Endothelial cell of hepatic sinusoid (primary cell): ENCODE measurements at regions not wholly inside any gene's neighbourhood (a gene's known extent, or its start where the extent isn't known, plus 50 kb on each side); places are given as distances from the start of the nearest gene placed in this dataset.

Experiments used
- in situ Hi-C: cut with HindIII; loops from 2 replicates; pipeline ENCODE4 v1.10.0; 2017; ENCODE audit warnings: low sequenced_read_pairs

- in situ Hi-C loops, result no loop called here
Measured at GRCh38 chrX:39826813-39827543, 270.8 kb downstream of the BCOR start.

DNA sequence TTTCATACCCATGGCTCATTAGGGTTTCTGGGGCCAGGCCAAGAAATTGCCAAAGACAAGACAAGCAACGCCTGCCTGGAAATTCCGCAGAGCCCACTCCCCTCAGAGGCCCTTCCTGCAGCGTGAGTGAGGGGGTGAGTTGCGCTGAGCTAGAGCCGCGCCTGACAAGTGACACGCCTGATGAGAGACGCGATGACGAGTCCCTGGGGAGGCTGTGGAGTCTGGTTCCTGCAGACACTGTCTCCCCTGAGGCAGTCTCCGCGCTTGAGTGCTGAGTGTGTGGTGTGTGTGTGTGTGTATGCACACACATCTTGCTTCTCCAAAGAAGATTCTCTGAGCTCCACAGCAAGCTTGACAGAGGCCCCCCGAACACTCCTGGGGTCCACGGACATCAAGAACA, 269.8 kb downstream of the BCOR start:
- in situ Hi-C loops, result no loop called here

GRCh38 chrX:39828971-39829370, 268.8 kb downstream of the BCOR start:
- in situ Hi-C loops, result no loop called here

- in situ Hi-C loops, result no loop called here
Measured at GRCh38 chrX:39829965-39830364, 267.8 kb downstream of the BCOR start.

DNA sequence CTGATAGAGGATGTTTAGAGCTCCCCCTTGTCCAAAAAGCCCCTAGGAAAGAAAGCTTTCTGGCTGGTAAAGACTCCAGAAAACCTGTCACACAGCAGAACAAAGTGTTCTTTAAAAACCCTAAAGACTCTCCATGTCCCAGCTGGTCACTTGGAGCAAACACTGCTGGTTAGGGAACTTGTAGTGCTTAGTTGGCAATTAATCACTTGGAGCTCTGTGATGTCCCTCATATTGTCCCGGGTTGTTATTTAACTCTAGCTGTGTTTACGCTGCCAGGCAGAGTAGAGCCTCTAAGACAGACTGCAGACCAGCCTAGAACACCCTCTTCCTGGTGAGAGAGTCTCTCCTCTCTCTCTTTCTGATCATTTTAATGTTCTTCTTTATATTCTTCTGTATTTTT, 267.3 kb downstream of the BCOR start:
- in situ Hi-C loops, result no loop called here

- in situ Hi-C loops, result no loop called here
Measured at GRCh38 chrX:39832211-39832610, 265.5 kb downstream of the BCOR start.

GRCh38 chrX:39834600-39834999, 263.2 kb downstream of the BCOR start:
- in situ Hi-C loops, result no loop called here

DNA sequence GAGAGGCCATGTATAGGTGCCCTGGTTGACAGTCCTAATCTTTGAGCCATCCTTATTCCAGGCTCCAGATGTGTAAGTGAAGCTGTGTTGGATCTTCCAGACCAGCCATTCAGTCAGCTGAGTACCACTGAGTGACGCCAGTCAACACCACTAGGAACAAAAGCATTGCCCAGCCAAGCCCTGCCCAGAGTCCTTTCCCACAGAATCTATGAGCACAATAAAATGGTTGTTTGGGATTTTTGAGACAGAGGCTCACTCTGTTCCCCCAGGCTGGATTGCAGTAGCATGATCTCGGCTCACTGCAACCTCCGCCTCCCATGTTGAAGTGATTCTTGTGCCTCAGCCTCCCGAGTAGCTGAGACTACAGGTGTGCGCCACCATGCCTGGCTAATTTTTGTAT, 262.5 kb downstream of the BCOR start:
- in situ Hi-C loops, result no loop called here

DNA sequence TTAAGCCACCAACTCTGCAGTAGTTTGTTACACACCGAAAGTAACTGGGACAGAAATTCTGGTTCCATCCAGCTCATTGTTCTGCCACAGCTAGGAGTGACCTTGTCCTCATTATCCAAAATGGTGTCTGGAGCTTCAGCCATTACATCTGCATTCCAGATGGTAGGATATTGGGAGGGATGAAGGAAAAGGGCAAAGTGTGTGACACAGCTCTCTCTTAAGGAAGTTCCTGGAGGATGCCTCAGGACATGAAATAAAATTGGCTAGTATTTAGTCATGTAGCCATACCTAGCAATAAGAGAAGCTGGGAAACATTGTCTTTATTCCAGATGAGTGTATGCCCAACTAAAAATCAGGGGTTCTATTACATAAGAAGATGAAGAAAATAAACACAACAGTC, 262.0 kb downstream of the BCOR start:
- in situ Hi-C loops, result no loop called here

GRCh38 chrX:39836802-39837420, 260.8 kb downstream of the BCOR start:
- in situ Hi-C loops, result no loop called here

DNA sequence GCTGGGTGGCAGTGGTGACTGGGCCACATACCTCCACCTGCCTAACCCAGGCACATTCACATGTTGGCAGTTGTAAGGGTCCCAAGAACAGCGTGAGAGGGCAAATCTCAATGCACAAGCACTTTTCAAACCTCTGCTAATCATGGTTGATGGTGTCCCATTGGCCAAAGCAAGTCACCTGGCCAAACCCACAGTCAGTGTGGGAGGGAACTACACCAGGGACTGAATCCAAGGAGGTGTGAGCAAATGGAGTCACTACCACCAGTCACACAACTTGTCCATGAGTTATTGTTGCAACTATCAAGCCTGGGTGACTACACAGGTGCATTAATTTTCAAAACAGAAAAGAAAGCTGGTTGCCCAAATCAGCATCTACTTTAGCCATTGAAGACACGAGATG, 260.1 kb downstream of the BCOR start:
- in situ Hi-C loops, result no loop called here

DNA sequence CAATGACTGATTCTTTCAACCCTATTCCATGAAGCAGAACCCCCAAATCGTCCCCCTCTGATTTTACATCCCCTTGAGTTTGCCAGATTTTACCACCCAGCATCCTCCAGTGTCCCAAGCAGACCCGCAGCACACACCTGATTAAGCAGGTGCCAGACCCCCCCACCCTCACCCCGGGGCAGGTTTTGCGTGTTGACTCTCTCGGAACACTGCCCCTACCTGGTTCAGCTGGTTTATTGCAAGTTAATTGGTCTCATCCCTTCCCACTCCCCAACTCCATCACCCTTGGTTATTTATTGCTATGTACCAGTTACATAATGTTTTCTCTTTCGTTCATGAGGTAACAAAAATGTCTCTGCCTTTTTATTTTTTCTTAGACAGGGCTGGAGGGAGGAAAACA, 258.4 kb downstream of the BCOR start:
- in situ Hi-C loops, result no loop called here

GRCh38 chrX:39840133-39840532, 257.6 kb downstream of the BCOR start:
- in situ Hi-C loops, result no loop called here

GRCh38 chrX:39840581-39841093, 257.1 kb downstream of the BCOR start:
- in situ Hi-C loops, result no loop called here

- in situ Hi-C loops, result no loop called here
Measured at GRCh38 chrX:39841604-39842003, 256.2 kb downstream of the BCOR start.

DNA sequence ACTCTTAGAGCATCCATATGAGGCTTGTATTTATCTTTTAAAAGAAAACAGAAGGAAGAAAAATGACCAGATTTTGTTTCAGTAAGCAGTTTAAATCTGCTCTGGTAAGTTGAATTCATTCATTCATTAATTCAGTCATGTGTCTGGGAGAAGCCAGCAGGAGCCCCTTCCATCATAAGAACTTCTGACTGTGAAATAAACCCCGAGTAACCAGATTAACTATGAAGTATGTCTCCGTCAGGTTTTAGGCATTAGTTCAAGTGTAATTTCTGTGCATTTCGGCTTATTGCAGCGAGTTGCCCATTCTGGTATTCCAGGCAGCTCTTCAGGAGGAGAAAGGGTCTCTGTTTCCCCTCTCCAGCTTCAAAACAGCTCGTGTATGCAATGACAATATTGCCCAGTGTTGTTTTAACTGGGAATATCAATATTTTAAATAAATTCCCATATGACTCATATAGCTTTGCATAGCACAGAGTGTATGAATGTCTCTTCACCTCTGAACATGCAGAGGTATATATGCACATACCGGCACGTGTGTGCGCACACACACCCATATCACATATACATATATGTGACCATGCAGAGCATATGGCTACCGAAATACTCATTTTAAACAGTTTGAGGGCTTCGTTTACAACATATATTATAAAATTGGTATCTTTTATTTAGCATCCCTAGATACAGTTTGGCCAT, 255.3 kb downstream of the BCOR start:
- in situ Hi-C loops, result no loop called here

GRCh38 chrX:39843318-39843717, 254.4 kb downstream of the BCOR start:
- in situ Hi-C loops, result no loop called here

- in situ Hi-C loops, result no loop called here
Measured at GRCh38 chrX:39845233-39845632, 252.5 kb downstream of the BCOR start.

GRCh38 chrX:39846460-39846859, 251.3 kb downstream of the BCOR start:
- in situ Hi-C loops, result no loop called here

DNA sequence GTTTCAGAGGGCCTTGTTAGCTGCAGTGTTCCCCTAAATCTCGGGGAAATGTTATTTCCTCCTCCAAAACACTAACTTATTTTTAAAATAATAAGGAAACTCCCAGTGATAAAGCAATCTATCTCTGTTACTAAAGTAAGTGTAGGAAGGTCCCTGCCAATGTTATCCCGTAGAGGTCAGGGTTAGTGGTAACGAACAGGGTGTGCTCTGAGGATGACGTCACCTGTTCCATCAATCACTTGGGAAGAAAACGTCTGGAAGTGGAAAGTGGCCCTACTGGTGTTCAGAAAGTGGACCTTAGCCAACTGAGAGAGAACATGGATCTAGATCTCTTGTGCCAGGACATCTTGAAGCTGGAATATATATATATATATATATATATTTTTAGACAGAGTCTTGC, 249.5 kb downstream of the BCOR start:
- in situ Hi-C loops, result no loop called here

DNA sequence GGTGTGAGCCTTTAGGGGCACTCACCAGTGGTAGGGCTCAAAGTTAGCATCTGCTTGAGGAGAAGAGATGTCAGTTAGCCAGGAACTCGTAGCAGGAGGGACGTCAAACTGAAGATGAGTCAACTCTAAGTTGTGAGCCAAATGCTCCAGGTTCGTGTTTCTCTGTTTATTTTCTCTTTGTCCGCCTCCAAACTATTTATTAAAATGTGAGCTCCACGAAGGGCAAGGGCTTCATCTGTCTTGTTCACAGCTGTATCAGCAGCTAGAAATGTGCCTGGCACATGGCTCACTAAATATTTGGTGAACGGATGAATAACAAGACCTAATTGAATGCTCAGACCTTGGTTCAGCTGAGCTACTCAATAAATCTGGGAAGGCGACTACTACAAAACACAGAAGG, 248.9 kb downstream of the BCOR start:
- in situ Hi-C loops, result no loop called here

GRCh38 chrX:39850209-39850608, 247.5 kb downstream of the BCOR start:
- in situ Hi-C loops, result loop anchor here (5.0 kb wide), 1 partner anchor 407 kb away; no protein-coding TSS in a partner anchor
